Adrenal gland (tissue), 5 donors: ENCODE measurements at regions not wholly inside any gene's neighbourhood (a gene's known extent, or its start where the extent isn't known, plus 50 kb on each side); places are given as distances from the start of the nearest gene placed in this dataset.

Source experiments
- CTCF ChIP-seq, 6 experiments: fragments of 450-650 bp in 4 of 6; fragments of 200-600 bp in 2 of 6; sonication (generic) in 1 of 6; IDR thresholded peaks; 1 replicate in 5 of 6; 2 replicates in 1 of 6; pipeline versions ENCODE4 v1.5.1 to v1.8.0; 2016 to 2021; ENCODE audit warnings: antibody characterized with exemption in 6 of 6, mild to moderate bottlenecking in 2 of 6, moderate library complexity in 1 of 6
- POLR2A ChIP-seq, 2 donors: fragments of 450-650 bp; IDR thresholded peaks; one replicate each; pipeline ENCODE4 v1.6.1; 2017; ENCODE audit warnings: antibody characterized with exemption in 2 of 2, mild to moderate bottlenecking in 2 of 2, moderate library complexity in 1 of 2
- donor health status: DM: no; HTN: no; CAD: no.

GRCh38 chr14:56708704-56709103 lies 101.6 kb downstream of the OTX2 start:
- TF ChIP-seq CTCF (IDR thresholded peaks at IDR 0.05) = no peak
- no peak for TF ChIP-seq POLR2A (IDR thresholded peaks at IDR 0.05)
